ENCODE measurements at regions not wholly inside any gene's neighbourhood (a gene's known extent, or its start where the extent isn't known, plus 50 kb on each side); places are given as distances from the start of the nearest gene placed in this dataset.

GRCh38 chrX:140447150-140447549, 57.7 kb downstream of the SOX3 start:
- no peaks in the 10 kb centered on the region for H3K4me1 ChIP-seq (ENCODE audit: low read depth)
- no peaks in the 10 kb centered on the region for H3K36me3 ChIP-seq
- no peak overlapping the region for H3K4me3 ChIP-seq
- no peak overlapping the region for H3K27ac ChIP-seq
- H3K27me3 ChIP-seq, result peaks cover 7% of the 10 kb centered on the region
- TF ChIP-seq CTCF (IDR thresholded peaks at IDR 0.05; ENCODE audit: low read depth, low read length), result no peak
- DNase-seq (ENCODE audit: low read depth in 1 of 2, low spot score in 1 of 2), result no peak
- H3K9me3 ChIP-seq (ENCODE audit: low read depth), result no peaks in the 10 kb centered on the region

- Histone ChIP-seq H3K36me3 (no peaks in the 10 kb centered on the region), H3K9me3 (ENCODE audit: low read depth) (no peaks in the 10 kb centered on the region), H3K27me3 (peaks cover 9% of the 10 kb centered on the region), H3K4me1 (ENCODE audit: low read depth) (no peaks in the 10 kb centered on the region), H3K4me3 (no peak overlapping the region), H3K27ac (no peak overlapping the region)
- TF ChIP-seq CTCF (IDR thresholded peaks at IDR 0.05; ENCODE audit: low read depth, low read length), result no peak
- peak in 1 of 2 donors; percentile 1 for DNase-seq (ENCODE audit: low read depth in 1 of 2, low spot score in 1 of 2)
Observed at GRCh38 chrX:140440876-140441275, 64.0 kb downstream of the SOX3 start.

GRCh38 chrX:140439476-140439875, 65.4 kb downstream of the SOX3 start:
- H3K4me1 ChIP-seq (ENCODE audit: low read depth), result no peaks in the 10 kb centered on the region
- H3K9me3 ChIP-seq (ENCODE audit: low read depth), result no peaks in the 10 kb centered on the region
- H3K27me3 ChIP-seq, result peaks cover 9% of the 10 kb centered on the region
- no peak for TF ChIP-seq CTCF (IDR thresholded peaks at IDR 0.05; ENCODE audit: low read depth, low read length)
- no peak overlapping the region for H3K27ac ChIP-seq
- DNase-seq (ENCODE audit: low read depth in 1 of 2, low spot score in 1 of 2), result peak in 1 of 2 donors; percentile 28
- no peak overlapping the region for H3K4me3 ChIP-seq
- H3K36me3 ChIP-seq, result no peaks in the 10 kb centered on the region

GRCh38 chrX:140434347-140434746, 70.5 kb downstream of the SOX3 start:
- no peaks in the 10 kb centered on the region for H3K4me1 ChIP-seq (ENCODE audit: low read depth)
- no peak overlapping the region for H3K27ac ChIP-seq
- no peak for DNase-seq (ENCODE audit: low read depth in 1 of 2, low spot score in 1 of 2)
- H3K9me3 ChIP-seq (ENCODE audit: low read depth), result no peaks in the 10 kb centered on the region
- no peak for TF ChIP-seq CTCF (IDR thresholded peaks at IDR 0.05; ENCODE audit: low read depth, low read length)
- H3K27me3 ChIP-seq, result peaks cover 9% of the 10 kb centered on the region
- no peaks in the 10 kb centered on the region for H3K36me3 ChIP-seq
- no peak overlapping the region for H3K4me3 ChIP-seq

- no peaks in the 10 kb centered on the region for H3K9me3 ChIP-seq (ENCODE audit: low read depth)
- H3K27me3 ChIP-seq, result peaks cover 1% of the 10 kb centered on the region
- TF ChIP-seq CTCF (IDR thresholded peaks at IDR 0.05; ENCODE audit: low read depth, low read length), result no peak
- H3K4me1 ChIP-seq (ENCODE audit: low read depth), result no peaks in the 10 kb centered on the region
- H3K27ac ChIP-seq, result no peak overlapping the region
- no peaks in the 10 kb centered on the region for H3K36me3 ChIP-seq
- DNase-seq (ENCODE audit: low read depth in 1 of 2, low spot score in 1 of 2), result no peak
- no peak overlapping the region for H3K4me3 ChIP-seq
Observed at GRCh38 chrX:140433582-140433981, 71.3 kb downstream of the SOX3 start.
